Neural progenitor cell (in vitro differentiated cells): ENCODE measurements at regions not wholly inside any gene's neighbourhood (a gene's known extent, or its start where the extent isn't known, plus 50 kb on each side); places are given as distances from the start of the nearest gene placed in this dataset.

Source experiments
- EZH2 ChIP-seq: fragments of 200-600 bp; sonication (generic); IDR thresholded peaks from 2 replicates; pipeline ENCODE4 v1.6.1; 2017; ENCODE audit warnings: antibody characterized with exemption, mild to moderate bottlenecking, moderate library complexity
- EZH2phosphoT487 ChIP-seq: fragments of 200-600 bp; sonication (generic); IDR thresholded peaks from 2 replicates; pipeline ENCODE4 v1.6.1; 2017; ENCODE audit warnings: antibody characterized with exemption
- TF ChIP-seq, protein P1 (sequence below): fragments of 200-600 bp; sonication (generic); IDR thresholded peaks from 2 replicates; pipeline ENCODE4 v1.5.1; 2017; ENCODE audit warnings: antibody characterized with exemption, mild to moderate bottlenecking

DNA sequence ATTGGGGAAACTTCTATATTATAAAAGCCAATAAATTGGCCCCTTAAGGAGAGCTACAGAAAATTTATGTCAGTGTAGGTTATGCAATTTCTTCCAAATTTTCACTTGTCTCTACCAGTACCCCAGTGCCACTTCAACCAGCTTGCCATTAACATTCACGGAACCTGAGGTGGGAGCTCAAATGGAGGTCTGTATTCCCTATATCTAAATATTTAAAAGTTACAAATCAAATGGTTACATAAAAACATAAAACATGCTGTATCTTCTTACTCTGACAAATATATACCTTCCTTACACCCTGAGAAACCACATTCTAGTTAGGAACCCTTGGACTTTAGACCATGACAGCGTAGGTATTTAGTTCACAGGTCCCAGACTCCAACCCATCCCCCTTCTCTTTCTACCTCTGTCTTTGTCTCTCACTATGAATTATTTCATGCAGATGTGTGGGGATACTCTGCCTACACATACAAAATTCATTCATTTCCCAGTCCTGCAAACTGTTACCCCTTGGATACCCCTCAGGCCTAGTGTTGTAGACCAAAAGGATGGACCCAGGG, 127.8 kb upstream of the PMFBP1 start:
- TF ChIP-seq, protein P1, sequence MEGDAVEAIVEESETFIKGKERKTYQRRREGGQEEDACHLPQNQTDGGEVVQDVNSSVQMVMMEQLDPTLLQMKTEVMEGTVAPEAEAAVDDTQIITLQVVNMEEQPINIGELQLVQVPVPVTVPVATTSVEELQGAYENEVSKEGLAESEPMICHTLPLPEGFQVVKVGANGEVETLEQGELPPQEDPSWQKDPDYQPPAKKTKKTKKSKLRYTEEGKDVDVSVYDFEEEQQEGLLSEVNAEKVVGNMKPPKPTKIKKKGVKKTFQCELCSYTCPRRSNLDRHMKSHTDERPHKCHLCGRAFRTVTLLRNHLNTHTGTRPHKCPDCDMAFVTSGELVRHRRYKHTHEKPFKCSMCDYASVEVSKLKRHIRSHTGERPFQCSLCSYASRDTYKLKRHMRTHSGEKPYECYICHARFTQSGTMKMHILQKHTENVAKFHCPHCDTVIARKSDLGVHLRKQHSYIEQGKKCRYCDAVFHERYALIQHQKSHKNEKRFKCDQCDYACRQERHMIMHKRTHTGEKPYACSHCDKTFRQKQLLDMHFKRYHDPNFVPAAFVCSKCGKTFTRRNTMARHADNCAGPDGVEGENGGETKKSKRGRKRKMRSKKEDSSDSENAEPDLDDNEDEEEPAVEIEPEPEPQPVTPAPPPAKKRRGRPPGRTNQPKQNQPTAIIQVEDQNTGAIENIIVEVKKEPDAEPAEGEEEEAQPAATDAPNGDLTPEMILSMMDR, result no peak
- TF ChIP-seq EZH2 (no peak), EZH2phosphoT487 (no peak)
